Neural cell (in vitro differentiated cells): ENCODE measurements at regions not wholly inside any gene's neighbourhood (a gene's known extent, or its start where the extent isn't known, plus 50 kb on each side); places are given as distances from the start of the nearest gene placed in this dataset.

Experiments
- H2AFZ ChIP-seq: fragments of 200-600, 300-800 bp; sonication (generic), shearing (Covaris generic); 2 replicates; pipeline ENCODE4 v1.6.0; 2014; ENCODE audit warnings: low read depth, mild to moderate bottlenecking, antibody characterized with exemption, low read length, moderate library complexity
- H3F3A ChIP-seq: fragments of 200-600 bp; shearing (Covaris generic); 2 replicates; pipeline ENCODE4 v1.6.1; 2016; ENCODE audit warnings: mild to moderate bottlenecking, moderate library complexity, mixed read lengths, antibody characterized with exemption, low read length; ENCODE audit not compliant: insufficient read depth, poor library complexity, severe bottlenecking
- H3K27ac ChIP-seq: fragments of 200-600, 300-800 bp; sonication (generic), shearing (Covaris generic); 2 replicates; pipeline ENCODE4 v1.5.1; 2014; ENCODE audit warnings: mild to moderate bottlenecking, low read length, moderate library complexity
- H3K27me3 ChIP-seq: fragments of 300-800, 200-600 bp; sonication (generic), shearing (Covaris generic); 2 replicates; pipeline ENCODE4 v1.6.0; 2014; ENCODE audit warnings: mild to moderate bottlenecking, low read depth, low read length, moderate library complexity; ENCODE audit not compliant: insufficient read depth
- H3K36me3 ChIP-seq: fragments of 300-800, 200-600 bp; sonication (generic), shearing (Covaris generic); 2 replicates; pipeline ENCODE4 v1.5.1; 2014; ENCODE audit warnings: mild to moderate bottlenecking, antibody characterized with exemption, low read length, moderate library complexity; ENCODE audit not compliant: insufficient read depth
- H3K4me2 ChIP-seq: fragments of 300-800, 200-600 bp; sonication (generic), shearing (Covaris generic); 2 replicates; pipeline ENCODE4 v1.6.0; 2014; ENCODE audit warnings: mild to moderate bottlenecking, low read length
- H3K4me3 ChIP-seq: fragments of 300-800, 200-600 bp; sonication (generic), shearing (Covaris generic); 2 replicates; pipeline ENCODE4 v1.5.1; 2014; ENCODE audit warnings: mild to moderate bottlenecking, low read length, moderate library complexity
- H3K79me2 ChIP-seq: fragments of 200-600 bp; shearing (Covaris generic); replicated peaks from 2 replicates; pipeline ENCODE4 v1.6.0; 2014; ENCODE audit warnings: mild to moderate bottlenecking, low read length, moderate library complexity; ENCODE audit not compliant: insufficient read depth
- H3K9ac ChIP-seq: fragments of 300-800, 200-600 bp; sonication (generic), shearing (Covaris generic); 2 replicates; pipeline ENCODE4 v1.6.1; 2016; ENCODE audit warnings: mild to moderate bottlenecking, low read length, mixed read lengths
- H3K9me2 ChIP-seq: fragments of 200-600 bp; shearing (Covaris generic); 2 replicates; pipeline ENCODE4 v1.6.1; 2016; ENCODE audit warnings: mild to moderate bottlenecking, low read length, mixed read lengths; ENCODE audit not compliant: insufficient read depth
- H3K9me3 ChIP-seq: fragments of 200-600, 300-800 bp; sonication (generic), shearing (Covaris generic); 2 replicates; pipeline ENCODE4 v1.6.1; 2016; ENCODE audit warnings: mild to moderate bottlenecking, mixed run types, low read length, moderate library complexity, mixed read lengths
- H4K20me1 ChIP-seq: fragments of 200-600 bp; shearing (Covaris generic); 2 replicates; pipeline ENCODE4 v1.6.1; 2016; ENCODE audit warnings: mild to moderate bottlenecking, mixed run types; ENCODE audit not compliant: insufficient read depth
- EP300 ChIP-seq: fragments of 450-650 bp; conservative IDR thresholded peaks from 2 replicates; pipeline ENCODE4 v1.6.1; 2014; ENCODE audit warnings: antibody characterized with exemption, mild to moderate bottlenecking, moderate library complexity; ENCODE audit not compliant: poor library complexity, severe bottlenecking
- EZH2 ChIP-seq: fragments of 200-600, 300-800 bp; shearing (Covaris generic), sonication (generic); IDR thresholded peaks from 2 replicates; pipeline ENCODE4 v1.6.1; 2014; ENCODE audit warnings: antibody characterized with exemption, low read length, borderline replicate concordance, mild to moderate bottlenecking; ENCODE audit not compliant: insufficient read depth, poor library complexity, severe bottlenecking
- MXI1 ChIP-seq: fragments of 450-650 bp; conservative IDR thresholded peaks from 2 replicates; pipeline ENCODE4 v1.6.1; 2014; ENCODE audit warnings: antibody characterized with exemption, mild to moderate bottlenecking; ENCODE audit not compliant: poor library complexity, severe bottlenecking
- POLR2AphosphoS5 ChIP-seq: IDR thresholded peaks from 2 replicates; pipeline ENCODE4 v1.6.1; 2012
- RAD21 ChIP-seq: fragments of 450-650 bp; conservative IDR thresholded peaks from 2 replicates; pipeline ENCODE4 v1.6.1; 2014; ENCODE audit warnings: antibody characterized with exemption, mild to moderate bottlenecking, moderate library complexity
- SMC3 ChIP-seq: fragments of 450-650 bp; conservative IDR thresholded peaks from 2 replicates; pipeline ENCODE4 v1.6.1; 2014; ENCODE audit warnings: antibody characterized with exemption, mild to moderate bottlenecking, moderate library complexity; ENCODE audit not compliant: poor library complexity
- TAF1 ChIP-seq: IDR thresholded peaks from 2 replicates; pipeline ENCODE4 v1.6.1; 2012; ENCODE audit warnings: low read depth
- TF ChIP-seq, protein P1 (sequence below): fragments of 450-650 bp; IDR thresholded peaks from 2 replicates; pipeline ENCODE4 v1.5.1; 2014; ENCODE audit warnings: antibody characterized with exemption, mild to moderate bottlenecking, moderate library complexity; ENCODE audit not compliant: poor library complexity, severe bottlenecking
- TF ChIP-seq, protein P2 (sequence below): IDR thresholded peaks from 2 replicates; pipeline ENCODE4 v1.6.1; 2012; ENCODE audit warnings: borderline replicate concordance

DNA sequence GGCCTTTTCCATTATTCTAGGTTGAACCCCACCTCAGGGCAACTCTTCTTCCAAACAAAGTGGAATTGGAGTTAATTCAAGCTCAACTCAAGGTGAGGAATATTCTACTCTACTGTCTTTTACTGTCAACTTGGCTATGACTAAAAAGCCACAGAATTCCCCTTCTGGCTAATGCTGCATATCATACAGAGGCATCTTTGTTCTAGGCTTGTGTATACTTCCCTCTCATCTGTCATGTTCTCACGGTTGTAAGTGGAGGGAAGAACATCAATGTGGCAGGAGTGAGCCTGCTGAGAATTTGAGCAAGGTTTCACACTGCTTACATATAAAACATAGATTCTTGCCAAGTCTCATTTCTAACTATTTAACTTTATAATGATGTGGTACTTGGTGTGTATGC, 921.4 kb upstream of the CNTN5 start:
- Histone ChIP-seq H3K4me3 (no peak overlapping the region), H3K9ac (no peak overlapping the region), H3K9me2 (no peaks in the 10 kb centered on the region), H2AFZ (no peak overlapping the region), H3K4me2 (no peak overlapping the region), H3K27me3 (no peaks in the 10 kb centered on the region), H3F3A (no peaks in the 10 kb centered on the region), H3K9me3 (no peaks in the 10 kb centered on the region), H4K20me1 (no peaks in the 10 kb centered on the region), H3K27ac (no peak overlapping the region), H3K36me3 (no peaks in the 10 kb centered on the region), H3K79me2 (no peaks in the 10 kb centered on the region)
- TF ChIP-seq EP300 (no peak), TAF1 (no peak), EZH2 (no peak), RAD21 (no peak), SMC3 (no peak), MXI1 (no peak), POLR2AphosphoS5 (no peak)
- TF ChIP-seq, protein P1, sequence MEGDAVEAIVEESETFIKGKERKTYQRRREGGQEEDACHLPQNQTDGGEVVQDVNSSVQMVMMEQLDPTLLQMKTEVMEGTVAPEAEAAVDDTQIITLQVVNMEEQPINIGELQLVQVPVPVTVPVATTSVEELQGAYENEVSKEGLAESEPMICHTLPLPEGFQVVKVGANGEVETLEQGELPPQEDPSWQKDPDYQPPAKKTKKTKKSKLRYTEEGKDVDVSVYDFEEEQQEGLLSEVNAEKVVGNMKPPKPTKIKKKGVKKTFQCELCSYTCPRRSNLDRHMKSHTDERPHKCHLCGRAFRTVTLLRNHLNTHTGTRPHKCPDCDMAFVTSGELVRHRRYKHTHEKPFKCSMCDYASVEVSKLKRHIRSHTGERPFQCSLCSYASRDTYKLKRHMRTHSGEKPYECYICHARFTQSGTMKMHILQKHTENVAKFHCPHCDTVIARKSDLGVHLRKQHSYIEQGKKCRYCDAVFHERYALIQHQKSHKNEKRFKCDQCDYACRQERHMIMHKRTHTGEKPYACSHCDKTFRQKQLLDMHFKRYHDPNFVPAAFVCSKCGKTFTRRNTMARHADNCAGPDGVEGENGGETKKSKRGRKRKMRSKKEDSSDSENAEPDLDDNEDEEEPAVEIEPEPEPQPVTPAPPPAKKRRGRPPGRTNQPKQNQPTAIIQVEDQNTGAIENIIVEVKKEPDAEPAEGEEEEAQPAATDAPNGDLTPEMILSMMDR, result no peak
- TF ChIP-seq, protein P2, sequence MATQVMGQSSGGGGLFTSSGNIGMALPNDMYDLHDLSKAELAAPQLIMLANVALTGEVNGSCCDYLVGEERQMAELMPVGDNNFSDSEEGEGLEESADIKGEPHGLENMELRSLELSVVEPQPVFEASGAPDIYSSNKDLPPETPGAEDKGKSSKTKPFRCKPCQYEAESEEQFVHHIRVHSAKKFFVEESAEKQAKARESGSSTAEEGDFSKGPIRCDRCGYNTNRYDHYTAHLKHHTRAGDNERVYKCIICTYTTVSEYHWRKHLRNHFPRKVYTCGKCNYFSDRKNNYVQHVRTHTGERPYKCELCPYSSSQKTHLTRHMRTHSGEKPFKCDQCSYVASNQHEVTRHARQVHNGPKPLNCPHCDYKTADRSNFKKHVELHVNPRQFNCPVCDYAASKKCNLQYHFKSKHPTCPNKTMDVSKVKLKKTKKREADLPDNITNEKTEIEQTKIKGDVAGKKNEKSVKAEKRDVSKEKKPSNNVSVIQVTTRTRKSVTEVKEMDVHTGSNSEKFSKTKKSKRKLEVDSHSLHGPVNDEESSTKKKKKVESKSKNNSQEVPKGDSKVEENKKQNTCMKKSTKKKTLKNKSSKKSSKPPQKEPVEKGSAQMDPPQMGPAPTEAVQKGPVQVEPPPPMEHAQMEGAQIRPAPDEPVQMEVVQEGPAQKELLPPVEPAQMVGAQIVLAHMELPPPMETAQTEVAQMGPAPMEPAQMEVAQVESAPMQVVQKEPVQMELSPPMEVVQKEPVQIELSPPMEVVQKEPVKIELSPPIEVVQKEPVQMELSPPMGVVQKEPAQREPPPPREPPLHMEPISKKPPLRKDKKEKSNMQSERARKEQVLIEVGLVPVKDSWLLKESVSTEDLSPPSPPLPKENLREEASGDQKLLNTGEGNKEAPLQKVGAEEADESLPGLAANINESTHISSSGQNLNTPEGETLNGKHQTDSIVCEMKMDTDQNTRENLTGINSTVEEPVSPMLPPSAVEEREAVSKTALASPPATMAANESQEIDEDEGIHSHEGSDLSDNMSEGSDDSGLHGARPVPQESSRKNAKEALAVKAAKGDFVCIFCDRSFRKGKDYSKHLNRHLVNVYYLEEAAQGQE, result no peak

DNA sequence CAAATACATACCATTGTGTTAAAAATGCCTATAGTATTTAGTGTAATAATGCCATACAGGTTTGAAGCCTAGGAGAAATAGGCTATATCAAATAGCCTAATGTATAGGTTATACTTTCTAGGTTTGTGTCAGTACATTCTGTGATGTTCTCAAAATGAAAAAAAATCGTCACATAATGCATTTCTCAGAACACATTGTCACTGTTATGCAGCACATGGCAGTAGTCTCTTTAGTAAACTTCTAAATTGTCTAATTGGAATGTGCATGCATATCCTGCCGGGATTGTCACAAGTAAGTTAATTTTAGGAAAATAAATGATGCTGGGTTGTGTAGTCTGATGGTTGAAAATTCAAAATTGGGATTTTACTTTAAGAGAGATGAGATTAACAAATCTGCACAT, 920.1 kb upstream of the CNTN5 start:
- Histone ChIP-seq H3K9me2 (no peaks in the 10 kb centered on the region), H3K4me2 (no peak overlapping the region), H3K27ac (no peak overlapping the region), H3F3A (no peaks in the 10 kb centered on the region), H4K20me1 (no peaks in the 10 kb centered on the region), H3K4me3 (no peak overlapping the region), H2AFZ (no peak overlapping the region), H3K9me3 (no peaks in the 10 kb centered on the region), H3K27me3 (no peaks in the 10 kb centered on the region), H3K9ac (no peak overlapping the region), H3K36me3 (no peaks in the 10 kb centered on the region), H3K79me2 (no peaks in the 10 kb centered on the region)
- TF ChIP-seq RAD21 (no peak), SMC3 (no peak), EP300 (no peak), EZH2 (no peak), POLR2AphosphoS5 (no peak), TAF1 (no peak), MXI1 (no peak)
- TF ChIP-seq, protein P1, result no peak
- TF ChIP-seq, protein P2, result no peak
